NCI-H345 (cell line): ENCODE measurements at regions not wholly inside any gene's neighbourhood (a gene's known extent, or its start where the extent isn't known, plus 50 kb on each side); places are given as distances from the start of the nearest gene placed in this dataset.
"Not testable (repeated sequence)": the region's sequence is repeated elsewhere in the genome, so short reads cannot be mapped to it uniquely, and the experiment has no call there.

Source experiments
- DNase-seq: peaks from one replicate; lab custom pipeline; 2025; lab: John Stamatoyannopoulos, UW

DNA sequence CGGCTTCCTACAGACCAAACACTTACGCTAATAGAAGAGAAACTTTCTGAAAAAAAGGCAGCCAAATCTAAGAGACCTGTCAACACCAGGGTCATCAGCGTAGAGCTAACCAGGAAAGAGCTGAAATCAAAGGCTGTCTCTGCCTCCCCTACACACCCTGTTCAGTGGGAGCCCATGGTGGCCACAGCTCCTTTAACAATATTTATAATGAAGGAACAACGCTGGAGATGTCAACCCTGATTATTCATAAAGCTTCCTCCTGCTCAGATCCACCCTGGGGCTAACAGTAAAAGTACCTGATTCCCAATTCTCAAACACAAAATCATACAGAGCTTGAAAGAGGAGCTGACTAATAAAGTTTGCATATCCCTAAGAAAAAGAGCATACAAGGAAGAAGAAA, 133.7 kb downstream of the ANXA2 start:
- DNase-seq = no peak

DNA sequence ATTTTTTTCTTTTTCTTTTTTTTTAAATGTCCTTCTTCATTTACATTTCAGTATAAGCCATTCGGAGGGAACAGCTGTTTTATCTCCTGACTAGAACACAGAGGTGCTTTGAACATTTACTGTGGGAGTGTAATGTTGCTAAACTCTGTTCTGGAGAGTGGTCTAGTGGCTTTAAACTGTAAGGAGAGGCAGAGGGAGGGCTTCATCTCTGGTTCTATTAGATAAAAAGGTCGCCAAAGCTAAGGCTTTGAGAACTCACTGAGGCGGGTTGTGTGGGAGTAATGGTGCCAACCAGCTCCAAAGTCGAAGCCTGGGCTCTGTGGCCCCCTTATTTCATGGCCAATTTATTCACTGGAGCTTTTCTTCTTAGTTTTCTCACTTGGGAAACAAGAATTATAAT, 133.2 kb downstream of the ANXA2 start:
- DNase-seq = no peak

DNA sequence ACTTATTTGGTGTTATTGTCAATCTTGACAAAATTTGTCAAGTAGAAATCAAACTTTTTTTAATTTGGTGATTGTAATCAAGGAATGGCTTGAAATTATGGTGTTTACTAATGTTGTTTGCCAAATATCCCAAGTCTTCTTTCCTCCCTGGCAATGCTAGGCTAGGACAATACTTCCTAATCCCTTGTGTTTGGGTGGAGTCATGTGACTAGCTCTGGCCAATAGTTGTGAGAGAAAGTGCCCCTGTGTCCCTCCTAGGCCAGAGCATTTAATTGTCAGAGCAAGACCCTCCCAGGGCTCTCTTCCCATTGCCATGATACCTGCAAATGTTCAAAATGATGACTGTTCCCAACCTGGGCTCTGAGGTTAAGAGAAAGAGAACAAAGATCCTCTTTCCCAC, 132.7 kb downstream of the ANXA2 start:
- no peak for DNase-seq

DNA sequence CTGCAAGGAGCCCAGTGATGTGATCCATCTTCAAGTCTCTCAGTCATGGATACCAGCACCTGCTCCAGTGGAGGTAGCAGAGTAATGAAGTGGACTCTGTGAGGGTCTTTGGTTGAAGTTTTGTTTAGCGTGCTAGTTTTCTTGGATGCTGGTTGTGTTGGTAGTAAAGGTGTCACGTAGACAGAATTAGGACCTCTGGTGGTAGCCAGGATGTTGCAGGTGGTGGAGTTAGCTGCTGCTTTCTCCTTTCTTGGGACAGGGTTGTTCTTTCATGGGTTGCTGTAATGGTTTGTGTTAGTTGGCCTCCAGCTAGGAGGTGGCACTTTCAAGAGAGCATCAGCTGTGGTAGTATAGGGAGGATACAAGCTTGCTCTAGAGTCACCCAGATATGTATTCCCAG, 125.2 kb downstream of the ANXA2 start:
- no peak for DNase-seq

- no peak for DNase-seq
Measured at GRCh38 chr15:60275624-60276023, 122.2 kb downstream of the ANXA2 start.

DNA sequence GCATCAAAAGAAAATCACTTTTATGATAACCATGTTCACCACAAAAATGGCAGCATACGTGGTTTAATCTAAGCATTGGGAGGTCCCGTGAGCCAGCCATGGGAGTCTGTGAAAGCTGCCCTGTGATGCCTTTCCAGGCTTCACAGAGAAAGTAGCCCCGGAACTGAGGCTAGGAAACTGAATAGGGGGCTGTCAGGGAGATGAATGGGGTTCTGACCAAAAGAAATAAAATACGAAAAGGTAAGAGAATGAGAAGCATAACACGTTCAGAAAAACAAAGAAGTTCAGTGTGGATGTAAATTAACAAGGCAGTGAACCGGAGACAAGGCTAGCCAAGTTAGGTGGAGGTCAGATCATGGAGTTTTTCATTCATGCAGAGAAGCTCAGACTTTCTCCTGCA, 118.9 kb downstream of the ANXA2 start:
- no peak for DNase-seq

GRCh38 chr15:60280259-60280658, 117.5 kb downstream of the ANXA2 start:
- DNase-seq = no peak

GRCh38 chr15:60283936-60284335, 113.8 kb downstream of the ANXA2 start:
- no peak for DNase-seq

GRCh38 chr15:60295901-60296300, 101.9 kb downstream of the ANXA2 start:
- DNase-seq = not testable (repeated sequence)

- no peak for DNase-seq
Measured at GRCh38 chr15:60297047-60297446, 100.7 kb downstream of the ANXA2 start.
